Karpas-422 (cell line): ENCODE measurements at regions not wholly inside any gene's neighbourhood (a gene's known extent, or its start where the extent isn't known, plus 50 kb on each side); places are given as distances from the start of the nearest gene placed in this dataset.
"Not testable (repeated sequence)": the region's sequence is repeated elsewhere in the genome, so short reads cannot be mapped to it uniquely, and the experiment has no call there.

Experiments used
- DNase-seq: peaks from one replicate; pipeline ENCODE4 v3.0.0-alpha.2; 2015
- H2AFZ ChIP-seq: fragments of 200-600 bp; sonication (generic); 2 replicates; pipeline ENCODE4 v1.6.1; 2014; ENCODE audit warnings: antibody characterized with exemption, low read length, mixed read lengths
- H3K27ac ChIP-seq: fragments of 200-600 bp; sonication (generic); 2 replicates; pipeline ENCODE4 v1.5.1; 2014; ENCODE audit warnings: mild to moderate bottlenecking, low read length, moderate library complexity
- H3K27me3 ChIP-seq: fragments of 200-600 bp; sonication (generic); 2 replicates; pipeline ENCODE4 v1.6.1; 2014; ENCODE audit warnings: low read length, mixed read lengths
- H3K36me3 ChIP-seq: fragments of 200-600 bp; sonication (generic); 2 replicates; pipeline ENCODE4 v1.6.1; 2014; ENCODE audit warnings: low read length, mixed read lengths; ENCODE audit not compliant: insufficient read depth
- H3K4me1 ChIP-seq: fragments of 200-600 bp; sonication (generic); 2 replicates; pipeline ENCODE4 v1.6.1; 2014; ENCODE audit warnings: mild to moderate bottlenecking, low read length, mixed read lengths
- H3K4me2 ChIP-seq: fragments of 200-600 bp; sonication (generic); 2 replicates; pipeline ENCODE4 v1.6.1; 2014; ENCODE audit warnings: low read length, low read depth, mild to moderate bottlenecking; ENCODE audit not compliant: poor library complexity, severe bottlenecking
- H3K4me3 ChIP-seq: fragments of 200-600 bp; sonication (generic); 2 replicates; pipeline ENCODE4 v1.5.1; 2014; ENCODE audit warnings: mild to moderate bottlenecking, antibody characterized with exemption, low read length, mixed read lengths
- H3K79me2 ChIP-seq: fragments of 200-600 bp; sonication (generic); 2 replicates; pipeline ENCODE4 v1.6.1; 2014; ENCODE audit warnings: mild to moderate bottlenecking, low read length, mixed read lengths
- H3K9ac ChIP-seq: fragments of 200-600 bp; sonication (generic); 2 replicates; pipeline ENCODE4 v1.6.0; 2014; ENCODE audit warnings: low read length
- H3K9me2 ChIP-seq: fragments of 200-600 bp; sonication (generic), shearing (Covaris generic); replicated peaks from 2 replicates; pipeline ENCODE4 v1.6.0; 2014; ENCODE audit warnings: mild to moderate bottlenecking, low read length, moderate library complexity; ENCODE audit not compliant: insufficient read depth
- H3K9me3 ChIP-seq: fragments of 300-700, 200-600 bp; sonication (generic); 2 replicates; pipeline ENCODE4 v1.6.1; 2014; ENCODE audit warnings: low read length, mixed read lengths
- H4K20me1 ChIP-seq: fragments of 200-600 bp; sonication (generic); 2 replicates; pipeline ENCODE4 v1.6.1; 2014; ENCODE audit warnings: mild to moderate bottlenecking, antibody characterized with exemption, low read length, low read depth; ENCODE audit not compliant: insufficient read depth

DNA sequence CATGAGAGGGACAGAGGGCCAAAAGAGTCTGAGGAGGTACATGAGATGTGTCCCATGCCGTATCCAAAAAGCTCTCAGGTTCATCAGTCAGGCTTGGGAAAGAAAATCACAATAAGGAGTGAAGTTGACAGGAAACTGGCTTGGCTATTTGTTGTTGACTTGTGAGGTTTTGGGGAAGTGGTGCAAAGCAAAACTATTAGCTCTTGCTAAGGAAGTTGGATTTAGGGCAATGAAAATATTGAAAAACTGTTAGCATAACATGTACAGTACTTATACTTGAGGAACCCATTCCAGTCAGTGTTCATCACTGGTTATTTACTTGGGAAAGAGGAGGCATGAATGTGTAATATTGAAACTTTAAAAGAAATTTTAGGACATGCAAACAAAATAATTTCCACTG is 145.9 kb downstream of the DUSP6 start:
- no peaks in the 10 kb centered on the region for H3K9me2 ChIP-seq

DNA sequence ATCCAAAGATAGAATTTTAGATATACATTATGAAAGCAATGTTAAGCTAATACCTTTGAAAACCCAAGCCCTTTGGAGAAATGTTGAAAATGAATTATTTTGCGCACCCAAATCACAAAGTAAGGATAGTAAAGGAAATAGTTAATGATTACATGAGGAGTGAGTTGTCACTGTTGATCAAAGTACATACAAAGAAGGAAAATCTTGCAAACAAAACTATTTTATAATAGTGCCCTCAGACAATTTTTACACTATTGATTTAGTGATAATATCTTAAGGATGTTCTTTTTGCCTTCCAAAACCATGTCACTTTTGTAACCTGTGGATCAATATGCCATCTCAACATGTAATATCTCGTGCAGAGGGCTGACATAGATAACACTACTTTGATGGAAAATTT is 146.8 kb downstream of the DUSP6 start:
- H4K20me1 ChIP-seq: no peaks in the 10 kb centered on the region
- no peaks in the 10 kb centered on the region for H3K9me2 ChIP-seq
- H3K4me1 ChIP-seq: no peaks in the 10 kb centered on the region
- no peak overlapping the region for H3K27ac ChIP-seq
- no peaks in the 10 kb centered on the region for H3K79me2 ChIP-seq
- no peaks in the 10 kb centered on the region for H3K9me3 ChIP-seq
- no peaks in the 10 kb centered on the region for H3K36me3 ChIP-seq
- H3K9ac ChIP-seq: no peak overlapping the region
- no peak overlapping the region for H2AFZ ChIP-seq
- H3K4me2 ChIP-seq: no peak overlapping the region
- H3K27me3 ChIP-seq: no peaks in the 10 kb centered on the region
- DNase-seq: no peak
- no peak overlapping the region for H3K4me3 ChIP-seq

More for the DNA sequence above, 145.9 kb downstream of the DUSP6 start:
- Histone ChIP-seq H3K4me3 (no peak overlapping the region), H2AFZ (no peak overlapping the region), H4K20me1 (no peaks in the 10 kb centered on the region), H3K27me3 (no peaks in the 10 kb centered on the region), H3K9ac (no peak overlapping the region), H3K4me1 (no peaks in the 10 kb centered on the region), H3K79me2 (no peaks in the 10 kb centered on the region), H3K27ac (no peak overlapping the region), H3K9me3 (no peaks in the 10 kb centered on the region), H3K4me2 (no peak overlapping the region), H3K36me3 (no peaks in the 10 kb centered on the region)
- DNase-seq: no peak

DNA sequence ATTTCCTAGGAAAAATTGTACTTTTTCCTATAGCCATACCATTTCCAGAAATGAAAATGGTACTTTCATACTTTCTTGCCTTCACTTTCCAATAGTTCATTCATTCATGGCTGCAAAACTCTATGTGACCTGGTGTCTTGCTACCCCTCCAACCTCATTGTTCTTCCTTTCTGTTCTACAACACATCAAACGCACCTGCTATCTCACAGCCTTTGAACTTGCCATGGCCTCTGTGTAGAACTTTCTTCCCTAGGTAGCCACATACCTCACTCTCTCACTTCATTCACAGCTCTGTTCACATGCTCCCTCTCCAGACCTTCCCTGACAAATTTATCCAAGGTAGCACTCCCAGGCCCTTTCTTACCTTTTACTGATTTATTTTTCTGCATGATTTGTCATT is 149.2 kb downstream of the DUSP6 start:
- Histone ChIP-seq H3K36me3 (no peaks in the 10 kb centered on the region), H3K9me3 (no peaks in the 10 kb centered on the region), H4K20me1 (no peaks in the 10 kb centered on the region), H3K27ac (no peak overlapping the region), H3K27me3 (no peaks in the 10 kb centered on the region), H3K9ac (no peak overlapping the region), H3K4me3 (no peak overlapping the region), H3K4me2 (no peak overlapping the region), H3K79me2 (no peaks in the 10 kb centered on the region), H2AFZ (no peak overlapping the region), H3K9me2 (no peaks in the 10 kb centered on the region), H3K4me1 (no peaks in the 10 kb centered on the region)
- DNase-seq: no peak

DNA sequence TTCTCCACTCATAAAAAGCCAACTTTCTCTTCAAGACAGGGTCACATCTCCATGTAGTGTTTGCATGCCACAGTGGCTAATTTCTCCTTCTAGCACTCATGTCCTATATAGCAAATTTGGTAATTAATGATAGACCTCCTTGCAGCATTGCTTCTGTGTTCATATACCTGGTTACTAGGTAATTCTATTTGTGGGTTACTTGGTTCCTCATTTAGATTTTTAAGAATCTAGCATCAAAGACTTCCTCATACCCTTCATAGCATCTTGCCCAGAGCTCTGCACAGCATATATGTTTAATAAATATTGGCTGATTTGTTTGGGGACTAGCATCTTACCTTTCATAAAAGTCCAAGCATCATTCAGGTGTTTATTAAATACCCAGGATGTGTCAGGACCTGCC is 152.1 kb downstream of the DUSP6 start:
- no peak overlapping the region for H3K4me3 ChIP-seq
- H4K20me1 ChIP-seq: no peaks in the 10 kb centered on the region
- H3K27me3 ChIP-seq: no peaks in the 10 kb centered on the region
- no peak overlapping the region for H3K27ac ChIP-seq
- H3K36me3 ChIP-seq: no peaks in the 10 kb centered on the region
- no peaks in the 10 kb centered on the region for H3K4me1 ChIP-seq
- H3K79me2 ChIP-seq: no peaks in the 10 kb centered on the region
- no peaks in the 10 kb centered on the region for H3K9me2 ChIP-seq
- no peaks in the 10 kb centered on the region for H3K9me3 ChIP-seq
- no peak overlapping the region for H3K4me2 ChIP-seq
- H2AFZ ChIP-seq: no peak overlapping the region
- DNase-seq: no peak
- H3K9ac ChIP-seq: no peak overlapping the region

DNA sequence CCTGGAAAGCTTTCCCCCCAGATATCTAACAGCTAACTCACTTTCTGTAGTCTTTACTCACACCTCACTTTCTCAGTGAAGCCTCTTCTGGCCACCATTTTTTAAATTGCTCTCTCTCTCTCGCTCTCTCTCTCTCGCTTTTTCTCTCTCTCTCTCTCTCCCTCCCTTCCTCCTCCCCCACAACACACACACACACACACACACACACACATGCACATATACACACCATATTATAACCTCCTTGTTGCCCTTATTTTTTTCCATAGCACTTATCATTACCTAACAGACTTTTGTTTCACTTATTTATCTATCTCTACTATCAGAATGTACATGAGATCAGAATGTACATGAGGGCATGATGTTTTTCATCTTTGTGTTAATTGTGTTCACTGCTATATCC is 156.8 kb downstream of the DUSP6 start:
- no peak overlapping the region for H3K4me3 ChIP-seq
- H3K4me2 ChIP-seq: no peak overlapping the region
- DNase-seq: no peak
- H3K4me1 ChIP-seq: no peaks in the 10 kb centered on the region
- no peaks in the 10 kb centered on the region for H3K9me2 ChIP-seq
- H4K20me1 ChIP-seq: no peaks in the 10 kb centered on the region
- H3K9ac ChIP-seq: no peak overlapping the region
- H3K27me3 ChIP-seq: no peaks in the 10 kb centered on the region
- no peaks in the 10 kb centered on the region for H3K36me3 ChIP-seq
- H3K9me3 ChIP-seq: no peaks in the 10 kb centered on the region
- H3K27ac ChIP-seq: no peak overlapping the region
- no peak overlapping the region for H2AFZ ChIP-seq
- H3K79me2 ChIP-seq: no peaks in the 10 kb centered on the region

GRCh38 chr12:89194683-89195082 is 157.6 kb downstream of the DUSP6 start:
- Histone ChIP-seq H3K9me2 (no peaks in the 10 kb centered on the region), H3K27me3 (no peaks in the 10 kb centered on the region), H4K20me1 (no peaks in the 10 kb centered on the region), H3K4me3 (no peak overlapping the region), H3K4me2 (peak overlapping the region; percentile 20), H3K9ac (no peak overlapping the region), H3K79me2 (no peaks in the 10 kb centered on the region), H3K9me3 (peaks cover 2% of the 10 kb centered on the region; the same call in 1 of the 2 replicates), H3K4me1 (no peaks in the 10 kb centered on the region), H2AFZ (no peak overlapping the region), H3K27ac (no peak overlapping the region), H3K36me3 (no peaks in the 10 kb centered on the region)
- DNase-seq: peak; percentile 44

DNA sequence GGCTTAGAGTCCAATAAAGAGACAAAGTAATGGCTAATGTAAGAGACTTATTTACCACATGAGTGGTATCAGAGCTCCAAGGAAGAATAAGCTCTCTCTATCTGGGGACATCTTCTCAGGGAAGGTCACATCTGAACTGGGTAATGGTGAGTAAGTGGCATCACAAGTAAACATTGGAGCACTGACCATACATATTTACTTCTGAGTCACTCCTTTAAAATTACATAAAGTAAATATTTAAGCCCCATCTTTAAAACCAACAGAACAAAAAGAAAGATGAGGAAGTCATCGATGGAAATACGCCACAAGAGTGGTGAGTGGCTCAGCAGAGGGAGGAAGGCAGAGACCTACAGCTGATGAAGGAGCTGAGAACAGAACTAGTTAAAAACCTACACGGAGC is 159.9 kb downstream of the DUSP6 start:
- peaks cover 4% of the 10 kb centered on the region; the same call in 1 of the 2 replicates for H3K27me3 ChIP-seq
- no peaks in the 10 kb centered on the region for H3K36me3 ChIP-seq
- H3K9ac ChIP-seq: no peak overlapping the region
- no peak overlapping the region for H3K27ac ChIP-seq
- no peak overlapping the region for H3K4me2 ChIP-seq
- H3K9me3 ChIP-seq: peaks cover 7% of the 10 kb centered on the region; the same call in 1 of the 2 replicates
- H3K4me1 ChIP-seq: no peaks in the 10 kb centered on the region
- H3K4me3 ChIP-seq: no peak overlapping the region
- H3K9me2 ChIP-seq: no peaks in the 10 kb centered on the region
- H2AFZ ChIP-seq: no peak overlapping the region
- DNase-seq: no peak
- H4K20me1 ChIP-seq: no peaks in the 10 kb centered on the region
- no peaks in the 10 kb centered on the region for H3K79me2 ChIP-seq

DNA sequence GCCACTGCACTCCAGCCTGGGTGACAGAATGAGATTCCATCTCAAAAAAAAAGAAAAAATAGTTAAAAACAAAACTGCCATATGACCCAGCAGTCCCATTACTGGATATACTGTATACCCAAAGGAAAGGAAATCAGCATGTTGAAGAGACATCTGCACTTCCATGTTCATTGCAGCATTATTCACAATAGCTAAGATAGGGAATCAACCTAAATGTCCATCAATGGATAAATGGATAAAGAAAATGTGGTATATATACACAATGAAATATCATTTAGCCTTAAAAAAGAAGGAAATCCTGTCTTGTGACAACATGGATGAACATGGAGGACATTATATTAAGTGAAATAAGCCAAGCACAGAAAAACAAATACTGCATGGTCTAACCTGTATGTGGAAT is 160.7 kb downstream of the DUSP6 start:
- not testable (repeated sequence) for H4K20me1 ChIP-seq, H3K36me3 ChIP-seq, H3K27ac ChIP-seq, H3K9me2 ChIP-seq, H3K4me1 ChIP-seq, H2AFZ ChIP-seq, DNase-seq, H3K27me3 ChIP-seq, H3K9me3 ChIP-seq, H3K79me2 ChIP-seq, H3K9ac ChIP-seq, H3K4me2 ChIP-seq, H3K4me3 ChIP-seq

- Histone ChIP-seq H3K79me2 (no peaks in the 10 kb centered on the region), H3K27me3 (peaks cover 4% of the 10 kb centered on the region; the same call in 1 of the 2 replicates), H3K4me1 (no peaks in the 10 kb centered on the region), H3K4me3 (no peak overlapping the region), H2AFZ (no peak overlapping the region), H3K4me2 (no peak overlapping the region), H3K9me3 (peaks cover 7% of the 10 kb centered on the region; the same call in 1 of the 2 replicates), H3K27ac (no peak overlapping the region), H3K9ac (no peak overlapping the region), H3K9me2 (no peaks in the 10 kb centered on the region), H4K20me1 (no peaks in the 10 kb centered on the region), H3K36me3 (no peaks in the 10 kb centered on the region)
- DNase-seq: no peak
These were observed 162.9 kb downstream of the DUSP6 start for GRCh38 chr12:89189448-89189847.
